ENCODE measurements at regions not wholly inside any gene's neighbourhood (a gene's known extent, or its start where the extent isn't known, plus 50 kb on each side); places are given as distances from the start of the nearest gene placed in this dataset.
"Not testable (repeated sequence)": the region's sequence is repeated elsewhere in the genome, so short reads cannot be mapped to it uniquely, and the experiment has no call there.

GRCh38 chr11:33461369-33462125 is 204.4 kb downstream of the HIPK3 start:
- no peak for DNase-seq

- no peak for DNase-seq
Measured at GRCh38 chr11:33457948-33458347, 200.8 kb downstream of the HIPK3 start.

- no peak for DNase-seq
Measured at GRCh38 chr11:33455867-33456463, 198.8 kb downstream of the HIPK3 start.

GRCh38 chr11:33454264-33454663 is 197.1 kb downstream of the HIPK3 start:
- no peak for DNase-seq

- DNase-seq = no peak
Measured at GRCh38 chr11:33452836-33453624, 195.8 kb downstream of the HIPK3 start.

GRCh38 chr11:33451364-33451763 is 194.2 kb downstream of the HIPK3 start:
- DNase-seq = no peak

GRCh38 chr11:33449798-33450197 is 192.6 kb downstream of the HIPK3 start:
- no peak for DNase-seq

- DNase-seq = no peak
Measured at GRCh38 chr11:33448461-33449130, 191.4 kb downstream of the HIPK3 start.

- no peak for DNase-seq
Measured at GRCh38 chr11:33445761-33446161, 188.6 kb downstream of the HIPK3 start.

- DNase-seq = no peak
Measured at GRCh38 chr11:33444835-33445594, 187.8 kb downstream of the HIPK3 start.

- no peak for DNase-seq
Measured at GRCh38 chr11:33443684-33444083, 186.5 kb downstream of the HIPK3 start.

GRCh38 chr11:33438301-33438700 is 181.1 kb downstream of the HIPK3 start:
- DNase-seq = no peak

GRCh38 chr11:33437529-33437928 is 180.3 kb downstream of the HIPK3 start:
- no peak for DNase-seq

- DNase-seq = no peak
Measured at GRCh38 chr11:33435216-33435615, 178.0 kb downstream of the HIPK3 start.

- no peak for DNase-seq
Measured at GRCh38 chr11:33434294-33434693, 177.1 kb downstream of the HIPK3 start.

- not testable (repeated sequence) for DNase-seq
Measured at GRCh38 chr11:33428435-33428834, 171.3 kb downstream of the HIPK3 start.

- no peak for DNase-seq
Measured at GRCh38 chr11:33420959-33421566, 163.9 kb downstream of the HIPK3 start.

- DNase-seq = no peak
Measured at GRCh38 chr11:33419924-33420323, 162.7 kb downstream of the HIPK3 start.

GRCh38 chr11:33417121-33417520 is 159.9 kb downstream of the HIPK3 start:
- no peak for DNase-seq

GRCh38 chr11:33413301-33413700 is 156.1 kb downstream of the HIPK3 start:
- DNase-seq = no peak

- DNase-seq = no peak
Measured at GRCh38 chr11:33412241-33412640, 155.1 kb downstream of the HIPK3 start.

Measured in left kidney (tissue), 1 donor.